ENCODE measurements at regions not wholly inside any gene's neighbourhood (a gene's known extent, or its start where the extent isn't known, plus 50 kb on each side); places are given as distances from the start of the nearest gene placed in this dataset.

- no peak overlapping the region for H3K27ac ChIP-seq
- no peak overlapping the region for H3K4me3 ChIP-seq
- peak; percentile 40 to 50; a peak in 1 of 6 replicates for ATAC-seq
- FAIRE-seq: no peak
- ChIA-PET CTCF (interaction anchor here (1.4 kb wide), 1 partner anchor 9 kb away, joined by 5 read pairs; no protein-coding TSS in a partner anchor), POLR2A (no interaction called here)
- no peak overlapping the region for H3K4me2 ChIP-seq
- 88% methylated on average over 1 of the region's 1 CpG for WGBS (ENCODE audit: missing lambda C conversion rate)
- H3K4me1 ChIP-seq: no peaks in the 10 kb centered on the region
- DNase-seq (ENCODE audit: low read depth in 1 of 2, low spot score in 1 of 2): no peak
- TF ChIP-seq HOXA7 (CRISPR knock-in tag; IDR thresholded peaks at IDR 0.05) (no peak), RFX5 (IDR thresholded peaks at IDR 0.05) (no peak), PBX3 (IDR thresholded peaks at IDR 0.05) (no peak)
- no peaks in the 10 kb centered on the region for H3K9me3 ChIP-seq
Measured at GRCh38 chr2:195017890-195018289, 639.1 kb upstream of the SLC39A10 start.

- 57% methylated on average over 2 of the region's 2 CpGs for WGBS (ENCODE audit: missing lambda C conversion rate)
- POLR2A ChIA-PET: no interaction called here
- ATAC-seq: no peak
Measured at GRCh38 chr2:195016841-195017240, 640.2 kb upstream of the SLC39A10 start.

More at GRCh38 chr2:195016841-195017240, 640.2 kb upstream of the SLC39A10 start:
- Histone ChIP-seq H3K27ac (no peak overlapping the region), H3K4me3 (no peak overlapping the region), H3K4me1 (no peaks in the 10 kb centered on the region), H3K9me3 (no peaks in the 10 kb centered on the region), H3K4me2 (no peak overlapping the region)
- TF ChIP-seq MAZ (IDR thresholded peaks at IDR 0.05; ENCODE audit: borderline replicate concordance, low read depth, low read length) (no peak), HMGXB4 (CRISPR knock-in tag; IDR thresholded peaks at IDR 0.05; ENCODE audit: borderline replicate concordance) (no peak), ELK1 (IDR thresholded peaks at IDR 0.05; ENCODE audit: low read depth, low read length) (no peak), HOXA7 (CRISPR knock-in tag; IDR thresholded peaks at IDR 0.05) (no peak), HDAC2 (IDR thresholded peaks at IDR 0.05) (no peak), SMC3 (IDR thresholded peaks at IDR 0.05) (no peak), USF2 (IDR thresholded peaks at IDR 0.05) (no peak), ESRRA (IDR thresholded peaks at IDR 0.05; ENCODE audit: borderline replicate concordance, low read length) (no peak), ZNF302 (CRISPR knock-in tag; IDR thresholded peaks at IDR 0.05) (no peak), HOXB5 (CRISPR knock-in tag; IDR thresholded peaks at IDR 0.05) (no peak), ATOH8 (CRISPR knock-in tag; IDR thresholded peaks at IDR 0.05; ENCODE audit: low read depth) (no peak), FOSB (CRISPR knock-in tag; IDR thresholded peaks at IDR 0.05) (no peak), CBX2 (IDR thresholded peaks at IDR 0.05; ENCODE audit: borderline replicate concordance, low read depth) (no peak), GATA3 (IDR thresholded peaks at IDR 0.05; ENCODE audit: borderline replicate concordance) (no peak), NR3C1 (IDR thresholded peaks at IDR 0.05) (no peak), ZSCAN20 (CRISPR knock-in tag; IDR thresholded peaks at IDR 0.05) (no peak), PBX3 (IDR thresholded peaks at IDR 0.05) (no peak), RARB (CRISPR knock-in tag; IDR thresholded peaks at IDR 0.05) (no peak), RFX5 (IDR thresholded peaks at IDR 0.05) (no peak)
- DNase-seq (ENCODE audit: low read depth in 1 of 2, low spot score in 1 of 2) (no peak), FAIRE-seq (no peak)
- CTCF ChIA-PET: interaction anchor here (1.4 kb wide), 1 partner anchor 10 kb away, joined by 5 read pairs; no protein-coding TSS in a partner anchor
